Esophagus muscularis mucosa (tissue), 3 donors: ENCODE measurements at regions not wholly inside any gene's neighbourhood (a gene's known extent, or its start where the extent isn't known, plus 50 kb on each side); places are given as distances from the start of the nearest gene placed in this dataset.

Experiments used
- POLR2A ChIP-seq: fragments of 450-650 bp; IDR thresholded peaks from one replicate; pipeline ENCODE4 v1.6.1; 2017; ENCODE audit warnings: antibody characterized with exemption, moderate library complexity, mild to moderate bottlenecking, low read depth
- POLR2AphosphoS5 ChIP-seq, 2 donors: sonication (generic); formaldehyde crosslinking; IDR thresholded peaks; one replicate each; pipeline ENCODE4 v1.6.1; 2017; ENCODE audit warnings: antibody characterized with exemption in 2 of 2
- TF ChIP-seq, protein P1 (sequence below), 3 experiments: fragments of 200-600 bp in 2 of 3; fragments of 450-650 bp in 1 of 3; sonication (generic) in 2 of 3; IDR thresholded peaks; one replicate each; pipeline ENCODE4 v1.5.1; 2017 to 2019; ENCODE audit warnings: antibody characterized with exemption in 3 of 3, mild to moderate bottlenecking in 2 of 3, moderate library complexity in 1 of 3

DNA sequence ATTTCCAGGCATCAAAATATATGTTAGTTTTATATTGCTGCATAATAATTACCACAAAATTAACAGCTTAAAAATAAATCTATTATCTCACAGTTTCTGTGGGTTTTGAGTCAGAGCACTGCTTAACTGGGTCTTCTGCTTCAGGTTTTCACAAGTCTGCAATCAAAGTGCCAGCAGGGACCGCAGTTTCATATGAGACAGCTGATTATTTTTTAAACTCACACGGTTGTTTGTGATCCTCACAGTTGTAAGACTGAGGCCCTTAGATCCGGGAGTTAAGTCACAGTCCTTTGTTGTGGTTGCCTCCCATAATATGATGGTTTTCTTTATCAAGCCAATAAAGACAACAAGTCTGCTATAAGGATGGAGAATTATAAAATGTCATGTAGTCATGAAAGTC is 146.0 kb upstream of the ZWINT start:
- TF ChIP-seq, protein P1, sequence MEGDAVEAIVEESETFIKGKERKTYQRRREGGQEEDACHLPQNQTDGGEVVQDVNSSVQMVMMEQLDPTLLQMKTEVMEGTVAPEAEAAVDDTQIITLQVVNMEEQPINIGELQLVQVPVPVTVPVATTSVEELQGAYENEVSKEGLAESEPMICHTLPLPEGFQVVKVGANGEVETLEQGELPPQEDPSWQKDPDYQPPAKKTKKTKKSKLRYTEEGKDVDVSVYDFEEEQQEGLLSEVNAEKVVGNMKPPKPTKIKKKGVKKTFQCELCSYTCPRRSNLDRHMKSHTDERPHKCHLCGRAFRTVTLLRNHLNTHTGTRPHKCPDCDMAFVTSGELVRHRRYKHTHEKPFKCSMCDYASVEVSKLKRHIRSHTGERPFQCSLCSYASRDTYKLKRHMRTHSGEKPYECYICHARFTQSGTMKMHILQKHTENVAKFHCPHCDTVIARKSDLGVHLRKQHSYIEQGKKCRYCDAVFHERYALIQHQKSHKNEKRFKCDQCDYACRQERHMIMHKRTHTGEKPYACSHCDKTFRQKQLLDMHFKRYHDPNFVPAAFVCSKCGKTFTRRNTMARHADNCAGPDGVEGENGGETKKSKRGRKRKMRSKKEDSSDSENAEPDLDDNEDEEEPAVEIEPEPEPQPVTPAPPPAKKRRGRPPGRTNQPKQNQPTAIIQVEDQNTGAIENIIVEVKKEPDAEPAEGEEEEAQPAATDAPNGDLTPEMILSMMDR (IDR thresholded peaks at IDR 0.05): no peak
- TF ChIP-seq POLR2A (no peak), POLR2AphosphoS5 (IDR thresholded peaks at IDR 0.05) (no peak)
